Ishikawa (cell line): ENCODE measurements at regions not wholly inside any gene's neighbourhood (a gene's known extent, or its start where the extent isn't known, plus 50 kb on each side); places are given as distances from the start of the nearest gene placed in this dataset.

Source experiments
- EP300 ChIP-seq: IDR thresholded peaks from 2 replicates; pipeline ENCODE4 v1.6.1; 2012; ENCODE audit warnings: borderline replicate concordance
- FOXM1 ChIP-seq: IDR thresholded peaks from 2 replicates; pipeline ENCODE4 v1.6.1; 2012; ENCODE audit warnings: low read depth, borderline replicate concordance
- MAX ChIP-seq: IDR thresholded peaks from 2 replicates; pipeline ENCODE4 v1.6.1; 2012
- TAF1 ChIP-seq: IDR thresholded peaks from 2 replicates; pipeline ENCODE4 v1.6.1; 2012; ENCODE audit warnings: low read depth, mild to moderate bottlenecking
- YY1 ChIP-seq: IDR thresholded peaks from 2 replicates; pipeline ENCODE4 v1.6.1; 2012; ENCODE audit warnings: low read depth
- TF ChIP-seq, protein P1 (sequence below): IDR thresholded peaks from 2 replicates; pipeline ENCODE4 v1.6.1; 2012

DNA sequence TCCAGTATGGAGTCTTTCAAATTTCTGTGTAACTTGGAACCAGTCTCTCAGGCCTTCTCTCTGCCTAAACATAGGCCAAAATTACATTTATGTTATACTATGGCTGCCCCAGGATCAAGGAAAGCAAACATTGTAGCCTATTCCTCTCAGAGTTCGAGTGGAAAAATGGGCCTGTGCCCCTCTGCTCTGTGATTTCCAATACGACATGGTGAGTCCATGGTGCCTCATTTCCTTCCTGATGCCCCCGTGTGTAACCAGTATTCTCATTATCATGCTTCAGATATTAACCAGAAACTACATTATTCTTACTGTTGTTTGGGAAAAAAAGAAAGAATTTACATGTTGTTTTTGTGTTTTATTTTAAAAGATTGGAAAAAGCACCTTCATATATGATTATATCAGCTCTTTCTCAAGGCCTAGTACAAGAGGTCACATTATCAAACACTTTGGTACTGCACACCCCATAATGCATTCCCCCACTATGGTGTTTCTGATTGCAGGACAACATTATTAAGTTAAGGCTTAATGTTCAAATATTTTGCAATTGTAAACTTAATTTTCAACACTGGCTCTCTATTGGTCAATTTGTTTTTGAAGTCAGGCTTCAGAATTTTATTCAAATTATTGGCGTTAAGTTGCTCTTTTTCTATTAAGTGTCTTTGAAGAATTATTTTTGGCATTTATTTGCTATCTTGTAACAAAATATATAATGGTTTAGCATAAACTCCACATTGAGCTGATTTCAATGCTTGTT, 151.8 kb upstream of the SLC27A6 start:
- TF ChIP-seq TAF1 (no peak), MAX (no peak), EP300 (no peak), FOXM1 (no peak), YY1 (no peak)
- TF ChIP-seq, protein P1, sequence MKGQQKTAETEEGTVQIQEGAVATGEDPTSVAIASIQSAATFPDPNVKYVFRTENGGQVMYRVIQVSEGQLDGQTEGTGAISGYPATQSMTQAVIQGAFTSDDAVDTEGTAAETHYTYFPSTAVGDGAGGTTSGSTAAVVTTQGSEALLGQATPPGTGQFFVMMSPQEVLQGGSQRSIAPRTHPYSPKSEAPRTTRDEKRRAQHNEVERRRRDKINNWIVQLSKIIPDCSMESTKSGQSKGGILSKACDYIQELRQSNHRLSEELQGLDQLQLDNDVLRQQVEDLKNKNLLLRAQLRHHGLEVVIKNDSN, result no peak
